Astrocyte (in vitro differentiated cells and primary cell): ENCODE measurements at regions not wholly inside any gene's neighbourhood (a gene's known extent, or its start where the extent isn't known, plus 50 kb on each side); places are given as distances from the start of the nearest gene placed in this dataset.
"Not testable (repeated sequence)": the region's sequence is repeated elsewhere in the genome, so short reads cannot be mapped to it uniquely, and the experiment has no call there.

Experiments
- DNase-seq: peaks from one replicate; pipeline ENCODE4 v3.0.0-alpha.2; 2010; ENCODE audit warnings: low read depth
- FAIRE-seq: peaks from 2 replicates; lab custom pipeline; 2011; peaks lifted over from hg19 to GRCh38; lab: Jason Lieb, UNC
- H2AFZ ChIP-seq: 2 replicates; pipeline ENCODE4 v1.6.0; 2012; ENCODE audit warnings: low read depth, low read length, inconsistent platforms
- H3K27ac ChIP-seq: 2 replicates; pipeline ENCODE4 v1.5.1; 2011; ENCODE audit warnings: low read depth, low read length, inconsistent platforms
- H3K27me3 ChIP-seq: 2 replicates; pipeline ENCODE4 v1.6.0; 2011; ENCODE audit warnings: low read length, inconsistent platforms; ENCODE audit not compliant: insufficient read depth
- H3K36me3 ChIP-seq: 2 replicates; pipeline ENCODE4 v1.5.1; 2011; ENCODE audit warnings: low read length, inconsistent platforms; ENCODE audit not compliant: insufficient read depth
- H3K4me1 ChIP-seq: 2 replicates; pipeline ENCODE4 v1.5.1; 2011; ENCODE audit warnings: low read length, inconsistent platforms; ENCODE audit not compliant: insufficient read depth
- H3K4me2 ChIP-seq: 2 replicates; pipeline ENCODE4 v1.6.0; 2012; ENCODE audit warnings: low read length, inconsistent platforms
- H3K4me3 ChIP-seq: 2 replicates; pipeline ENCODE4 v1.5.1; 2011; ENCODE audit warnings: low read depth, mild to moderate bottlenecking, low read length, inconsistent platforms; ENCODE audit not compliant: insufficient read depth
- H3K79me2 ChIP-seq: 2 replicates; pipeline ENCODE4 v1.6.0; 2012; ENCODE audit warnings: mild to moderate bottlenecking, low read length, inconsistent platforms; ENCODE audit not compliant: insufficient read depth
- H3K9ac ChIP-seq: 2 replicates; pipeline ENCODE4 v1.6.0; 2012; ENCODE audit warnings: mild to moderate bottlenecking, low read length, inconsistent platforms
- H3K9me3 ChIP-seq: 2 replicates; pipeline ENCODE4 v1.5.1; 2012; ENCODE audit warnings: low read depth, mild to moderate bottlenecking, low read length, inconsistent platforms; ENCODE audit not compliant: insufficient read depth
- H4K20me1 ChIP-seq: 2 replicates; pipeline ENCODE4 v1.6.0; 2012; ENCODE audit warnings: low read length, inconsistent platforms; ENCODE audit not compliant: insufficient read depth
- H3K27ac Mint-ChIP-seq: one replicate; pipeline ENCODE4 v1.8.0; 2021; ENCODE audit warnings: mild to moderate bottlenecking, mixed read lengths; ENCODE audit not compliant: unreplicated experiment
- H3K27me3 Mint-ChIP-seq: one replicate; pipeline ENCODE4 v1.8.0; 2021; ENCODE audit warnings: low read depth, mixed read lengths; ENCODE audit not compliant: unreplicated experiment
- H3K36me3 Mint-ChIP-seq: one replicate; pipeline ENCODE4 v1.8.0; 2021; ENCODE audit warnings: low read depth, mixed read lengths; ENCODE audit not compliant: unreplicated experiment
- H3K4me1 Mint-ChIP-seq: one replicate; pipeline ENCODE4 v1.8.0; 2021; ENCODE audit warnings: low read depth, mixed read lengths; ENCODE audit not compliant: unreplicated experiment
- H3K4me3 Mint-ChIP-seq: one replicate; pipeline ENCODE4 v1.8.0; 2021; ENCODE audit warnings: mild to moderate bottlenecking, moderate library complexity, mixed read lengths; ENCODE audit not compliant: unreplicated experiment
- H3K9me3 Mint-ChIP-seq: one replicate; pipeline ENCODE4 v1.8.0; 2021; ENCODE audit warnings: mild to moderate bottlenecking, mixed read lengths; ENCODE audit not compliant: unreplicated experiment
- EZH2 ChIP-seq: IDR thresholded peaks from 2 replicates; pipeline ENCODE4 v1.6.1; 2012; ENCODE audit warnings: mild to moderate bottlenecking, low read length, inconsistent platforms; ENCODE audit not compliant: insufficient read depth
- TF ChIP-seq, protein P1 (sequence below): IDR thresholded peaks from 2 replicates; pipeline ENCODE4 v1.5.1; 2011; ENCODE audit warnings: low read depth, mild to moderate bottlenecking, inconsistent platforms, low read length, moderate library complexity; ENCODE audit not compliant: insufficient read depth

GRCh38 chr12:88717188-88717587 is 136.9 kb upstream of the KITLG start:
- Histone ChIP-seq H3K79me2 (no peaks in the 10 kb centered on the region), H3K27ac (no peak overlapping the region), H2AFZ (no peak overlapping the region), H3K4me2 (no peak overlapping the region), H3K27me3 (no peaks in the 10 kb centered on the region), H3K4me3 (no peak overlapping the region), H3K9me3 (no peaks in the 10 kb centered on the region), H3K4me1 (no peaks in the 10 kb centered on the region), H4K20me1 (no peaks in the 10 kb centered on the region), H3K9ac (no peak overlapping the region), H3K36me3 (no peaks in the 10 kb centered on the region)
- no peak for FAIRE-seq
- H3K4me1 Mint-ChIP-seq = no peaks in the 10 kb centered on the region
- no peak for TF ChIP-seq EZH2
- TF ChIP-seq, protein P1, sequence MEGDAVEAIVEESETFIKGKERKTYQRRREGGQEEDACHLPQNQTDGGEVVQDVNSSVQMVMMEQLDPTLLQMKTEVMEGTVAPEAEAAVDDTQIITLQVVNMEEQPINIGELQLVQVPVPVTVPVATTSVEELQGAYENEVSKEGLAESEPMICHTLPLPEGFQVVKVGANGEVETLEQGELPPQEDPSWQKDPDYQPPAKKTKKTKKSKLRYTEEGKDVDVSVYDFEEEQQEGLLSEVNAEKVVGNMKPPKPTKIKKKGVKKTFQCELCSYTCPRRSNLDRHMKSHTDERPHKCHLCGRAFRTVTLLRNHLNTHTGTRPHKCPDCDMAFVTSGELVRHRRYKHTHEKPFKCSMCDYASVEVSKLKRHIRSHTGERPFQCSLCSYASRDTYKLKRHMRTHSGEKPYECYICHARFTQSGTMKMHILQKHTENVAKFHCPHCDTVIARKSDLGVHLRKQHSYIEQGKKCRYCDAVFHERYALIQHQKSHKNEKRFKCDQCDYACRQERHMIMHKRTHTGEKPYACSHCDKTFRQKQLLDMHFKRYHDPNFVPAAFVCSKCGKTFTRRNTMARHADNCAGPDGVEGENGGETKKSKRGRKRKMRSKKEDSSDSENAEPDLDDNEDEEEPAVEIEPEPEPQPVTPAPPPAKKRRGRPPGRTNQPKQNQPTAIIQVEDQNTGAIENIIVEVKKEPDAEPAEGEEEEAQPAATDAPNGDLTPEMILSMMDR = no peak
- no peaks in the 10 kb centered on the region for H3K27me3 Mint-ChIP-seq
- no peak overlapping the region for H3K4me3 Mint-ChIP-seq
- H3K9me3 Mint-ChIP-seq = no peaks in the 10 kb centered on the region
- no peak overlapping the region for H3K27ac Mint-ChIP-seq
- no peak for DNase-seq
- H3K36me3 Mint-ChIP-seq = no peaks in the 10 kb centered on the region

- H3K4me1 Mint-ChIP-seq = no peaks in the 10 kb centered on the region
- no peak overlapping the region for H3K4me3 Mint-ChIP-seq
Measured at GRCh38 chr12:88716240-88716639, 136.0 kb upstream of the KITLG start.

GRCh38 chr12:88715673-88716072 is 135.4 kb upstream of the KITLG start:
- H3K36me3 ChIP-seq = no peaks in the 10 kb centered on the region
- no peak overlapping the region for H3K9ac ChIP-seq
- H3K4me3 ChIP-seq = no peak overlapping the region
- Mint-ChIP-seq H3K9me3 (no peaks in the 10 kb centered on the region), H3K4me1 (no peaks in the 10 kb centered on the region), H3K27me3 (no peaks in the 10 kb centered on the region), H3K4me3 (no peak overlapping the region), H3K27ac (no peak overlapping the region), H3K36me3 (no peaks in the 10 kb centered on the region)
- no peak overlapping the region for H2AFZ ChIP-seq
- H3K27me3 ChIP-seq = no peaks in the 10 kb centered on the region
- DNase-seq (no peak), FAIRE-seq (no peak)
- TF ChIP-seq EZH2 = no peak
- TF ChIP-seq, protein P1 = no peak
- no peaks in the 10 kb centered on the region for H3K79me2 ChIP-seq
- H3K4me2 ChIP-seq = no peak overlapping the region
- H3K4me1 ChIP-seq = no peaks in the 10 kb centered on the region
- no peak overlapping the region for H3K27ac ChIP-seq
- H4K20me1 ChIP-seq = no peaks in the 10 kb centered on the region
- H3K9me3 ChIP-seq = no peaks in the 10 kb centered on the region

More at GRCh38 chr12:88716240-88716639, 136.0 kb upstream of the KITLG start:
- Mint-ChIP-seq H3K27ac (no peak overlapping the region), H3K36me3 (no peaks in the 10 kb centered on the region), H3K9me3 (no peaks in the 10 kb centered on the region), H3K27me3 (no peaks in the 10 kb centered on the region)
- Histone ChIP-seq H3K79me2 (no peaks in the 10 kb centered on the region), H3K9me3 (no peaks in the 10 kb centered on the region), H3K9ac (no peak overlapping the region), H2AFZ (no peak overlapping the region), H3K36me3 (no peaks in the 10 kb centered on the region), H3K27ac (no peak overlapping the region), H3K4me2 (no peak overlapping the region), H3K27me3 (no peaks in the 10 kb centered on the region), H4K20me1 (no peaks in the 10 kb centered on the region), H3K4me1 (no peaks in the 10 kb centered on the region), H3K4me3 (no peak overlapping the region)
- no peak for DNase-seq
- FAIRE-seq = no peak
- TF ChIP-seq EZH2 = no peak
- TF ChIP-seq, protein P1 = no peak

- not testable (repeated sequence) for H3K27me3 ChIP-seq, FAIRE-seq, H2AFZ ChIP-seq, H3K9ac ChIP-seq, H3K4me2 ChIP-seq, H3K9me3 Mint-ChIP-seq, H3K36me3 Mint-ChIP-seq, H3K4me1 ChIP-seq, H3K4me3 Mint-ChIP-seq, H3K9me3 ChIP-seq, H4K20me1 ChIP-seq, H3K79me2 ChIP-seq, H3K4me1 Mint-ChIP-seq, DNase-seq, H3K4me3 ChIP-seq, H3K27ac Mint-ChIP-seq, H3K36me3 ChIP-seq, H3K27ac ChIP-seq, H3K27me3 Mint-ChIP-seq
Measured at GRCh38 chr12:88714263-88714882, 134.1 kb upstream of the KITLG start.
